ENCODE measurements at regions not wholly inside any gene's neighbourhood (a gene's known extent, or its start where the extent isn't known, plus 50 kb on each side); places are given as distances from the start of the nearest gene placed in this dataset.

DNA sequence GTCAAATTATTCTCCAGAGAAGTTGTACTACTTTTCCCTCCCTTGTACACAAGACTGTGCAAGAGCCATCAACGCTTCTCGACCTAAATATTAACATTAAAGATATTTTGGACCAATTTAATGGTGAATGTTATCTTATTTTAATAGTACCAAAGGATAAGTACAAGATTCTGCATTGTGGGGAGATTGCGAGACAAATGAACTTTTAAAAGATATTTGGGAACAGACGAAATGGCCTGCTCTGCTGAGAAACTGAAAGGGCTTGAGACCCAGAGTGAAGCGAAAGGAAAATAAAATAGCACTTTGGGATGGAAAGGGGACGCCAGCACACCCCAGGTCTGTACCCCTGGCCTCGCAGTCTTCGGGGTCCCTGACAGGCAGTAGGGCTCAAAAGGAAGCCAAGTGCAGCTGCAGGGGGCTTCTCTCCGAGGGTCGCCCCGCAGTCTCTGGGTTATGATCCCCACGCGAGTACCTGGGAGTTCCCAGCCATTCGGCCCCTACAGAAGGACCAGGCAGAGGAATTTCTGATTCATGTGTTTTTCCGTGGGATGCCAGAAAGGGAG, 97.6 kb upstream of the VGLL3 start:
- H3K36me3 ChIP-seq: no peaks in the 10 kb centered on the region
- TF ChIP-seq, protein P1, sequence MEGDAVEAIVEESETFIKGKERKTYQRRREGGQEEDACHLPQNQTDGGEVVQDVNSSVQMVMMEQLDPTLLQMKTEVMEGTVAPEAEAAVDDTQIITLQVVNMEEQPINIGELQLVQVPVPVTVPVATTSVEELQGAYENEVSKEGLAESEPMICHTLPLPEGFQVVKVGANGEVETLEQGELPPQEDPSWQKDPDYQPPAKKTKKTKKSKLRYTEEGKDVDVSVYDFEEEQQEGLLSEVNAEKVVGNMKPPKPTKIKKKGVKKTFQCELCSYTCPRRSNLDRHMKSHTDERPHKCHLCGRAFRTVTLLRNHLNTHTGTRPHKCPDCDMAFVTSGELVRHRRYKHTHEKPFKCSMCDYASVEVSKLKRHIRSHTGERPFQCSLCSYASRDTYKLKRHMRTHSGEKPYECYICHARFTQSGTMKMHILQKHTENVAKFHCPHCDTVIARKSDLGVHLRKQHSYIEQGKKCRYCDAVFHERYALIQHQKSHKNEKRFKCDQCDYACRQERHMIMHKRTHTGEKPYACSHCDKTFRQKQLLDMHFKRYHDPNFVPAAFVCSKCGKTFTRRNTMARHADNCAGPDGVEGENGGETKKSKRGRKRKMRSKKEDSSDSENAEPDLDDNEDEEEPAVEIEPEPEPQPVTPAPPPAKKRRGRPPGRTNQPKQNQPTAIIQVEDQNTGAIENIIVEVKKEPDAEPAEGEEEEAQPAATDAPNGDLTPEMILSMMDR (IDR thresholded peaks at IDR 0.05; ENCODE audit: borderline replicate concordance): no peak
- intact Hi-C loops (cut with micrococcal nuclease): no loop called here
- H3K4me3 ChIP-seq: peak overlapping the region; percentile 70
- DNase-seq: no peak
- peaks cover 11% of the 10 kb centered on the region for H3K4me1 ChIP-seq
- peaks cover 6% of the 10 kb centered on the region for H3K9me3 ChIP-seq (replicated peaks)
- peaks cover 10% of the 10 kb centered on the region for H3K27me3 ChIP-seq (ENCODE audit: low read depth)
- peak overlapping the region; percentile 85 for H3K27ac ChIP-seq (replicated peaks)

DNA sequence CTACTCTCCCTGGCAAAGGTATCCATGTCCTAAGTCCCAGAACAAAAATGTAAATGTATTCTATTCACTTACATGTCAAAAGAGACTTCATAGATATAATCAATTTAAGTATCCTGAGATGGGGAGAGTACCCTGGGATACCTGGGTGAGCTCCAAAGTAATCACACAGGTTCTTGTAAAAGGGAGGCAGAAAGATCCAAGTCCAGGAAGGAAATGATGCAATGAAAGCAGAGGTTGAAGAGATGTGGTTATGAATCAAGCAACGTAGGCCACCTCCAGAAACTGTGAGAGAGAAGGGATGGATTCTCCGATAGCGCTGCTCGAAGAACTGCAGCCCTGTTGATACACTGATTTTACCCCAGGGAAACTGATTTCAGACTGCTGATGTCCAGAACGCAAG, 93.9 kb upstream of the VGLL3 start:
- intact Hi-C loops (cut with micrococcal nuclease): loop anchor here (5.0 kb wide), 1 partner anchor 308 kb away; no protein-coding TSS in a partner anchor
- Histone ChIP-seq H3K27ac (replicated peaks) (no peak overlapping the region), H3K4me1 (peaks cover 11% of the 10 kb centered on the region), H3K9me3 (replicated peaks) (no peaks in the 10 kb centered on the region), H3K4me3 (no peak overlapping the region), H3K36me3 (no peaks in the 10 kb centered on the region), H3K27me3 (ENCODE audit: low read depth) (peaks cover 10% of the 10 kb centered on the region)
- DNase-seq: no peak
- TF ChIP-seq, protein P1 (IDR thresholded peaks at IDR 0.05; ENCODE audit: borderline replicate concordance): no peak

DNA sequence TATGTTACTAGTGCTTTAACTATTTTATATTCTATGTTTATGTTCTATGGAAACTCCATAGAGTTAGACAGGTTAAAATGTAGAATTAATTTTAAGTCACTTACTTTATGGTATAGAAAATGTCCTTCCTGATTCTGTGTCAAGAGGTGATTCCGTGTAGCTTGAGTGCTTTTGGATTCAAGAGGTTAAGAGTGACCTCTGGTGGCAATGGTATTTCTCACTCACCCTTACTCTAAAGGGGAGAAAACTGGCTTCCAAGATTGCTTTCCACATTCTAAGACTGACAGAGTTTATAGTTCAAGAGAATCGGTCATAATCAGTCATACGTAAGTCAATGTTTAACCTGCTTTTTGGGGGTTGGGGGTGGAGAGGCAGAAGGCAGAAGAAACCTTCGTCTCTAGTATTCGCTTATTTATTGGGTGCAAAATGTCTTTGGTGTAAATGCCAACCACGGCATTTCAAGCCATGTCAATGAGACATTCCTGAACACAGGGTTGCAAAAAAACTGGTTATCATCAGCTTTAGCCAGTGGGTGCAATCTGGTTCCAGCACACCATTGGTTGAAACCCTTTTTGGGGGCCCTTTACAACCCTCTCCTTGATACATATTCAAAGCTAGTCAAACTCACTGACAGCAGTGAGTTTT, 92.0 kb upstream of the VGLL3 start:
- no peaks in the 10 kb centered on the region for H3K4me1 ChIP-seq
- no peak for DNase-seq
- intact Hi-C loops (cut with micrococcal nuclease): loop anchor here (5.0 kb wide), 1 partner anchor 306 kb away; no protein-coding TSS in a partner anchor
- TF ChIP-seq, protein P1 (IDR thresholded peaks at IDR 0.05; ENCODE audit: borderline replicate concordance): peak; percentile 60
- H3K27me3 ChIP-seq (ENCODE audit: low read depth): no peaks in the 10 kb centered on the region
- H3K27ac ChIP-seq (replicated peaks): no peak overlapping the region
- no peaks in the 10 kb centered on the region for H3K9me3 ChIP-seq (replicated peaks)
- no peaks in the 10 kb centered on the region for H3K36me3 ChIP-seq
- no peak overlapping the region for H3K4me3 ChIP-seq

DNA sequence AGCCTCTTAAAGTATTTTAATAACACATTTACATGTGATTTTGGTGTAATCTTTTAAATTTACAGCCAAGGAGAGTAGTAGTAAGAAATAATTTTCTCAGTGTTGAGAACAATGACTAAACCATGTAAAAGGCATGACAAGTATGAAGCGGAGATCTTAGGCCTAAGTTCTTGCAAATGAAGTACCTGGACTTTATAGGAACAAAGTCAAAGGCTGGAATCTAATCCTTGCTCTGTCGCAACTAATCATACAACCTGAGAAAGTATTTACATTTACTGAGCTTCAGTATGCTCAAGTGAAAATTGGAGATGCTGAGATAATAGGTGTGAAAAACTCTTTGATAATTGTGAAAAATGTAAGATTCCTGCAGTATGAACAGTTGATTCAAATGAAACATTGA, 86.4 kb upstream of the VGLL3 start:
- no peak overlapping the region for H3K27ac ChIP-seq (replicated peaks)
- intact Hi-C loops (cut with micrococcal nuclease): no loop called here
- H3K4me1 ChIP-seq: no peaks in the 10 kb centered on the region
- no peaks in the 10 kb centered on the region for H3K9me3 ChIP-seq (replicated peaks)
- H3K27me3 ChIP-seq (ENCODE audit: low read depth): no peaks in the 10 kb centered on the region
- H3K36me3 ChIP-seq: no peaks in the 10 kb centered on the region
- no peak overlapping the region for H3K4me3 ChIP-seq
- TF ChIP-seq, protein P1 (IDR thresholded peaks at IDR 0.05; ENCODE audit: borderline replicate concordance): no peak
- DNase-seq: no peak

DNA sequence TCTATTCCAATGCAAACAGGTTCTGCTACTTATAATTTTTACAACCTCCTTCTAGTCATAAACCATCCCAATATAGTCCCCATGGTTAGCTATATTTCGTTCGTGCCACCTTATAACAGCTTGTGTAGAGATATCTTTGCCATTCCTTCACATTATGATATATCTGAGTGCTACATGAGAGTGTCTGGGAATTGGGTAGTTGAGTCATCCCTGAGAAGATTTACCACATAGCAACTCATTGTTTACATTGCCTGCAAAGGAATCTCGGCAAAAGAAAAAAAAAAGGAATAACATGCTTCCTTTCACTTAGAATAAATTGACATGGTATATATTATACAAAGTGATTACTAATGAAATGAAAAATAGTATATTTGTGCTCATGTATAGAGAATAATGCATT, 86.0 kb upstream of the VGLL3 start:
- DNase-seq: no peak
- intact Hi-C loops (cut with micrococcal nuclease): no loop called here

More for the DNA sequence above, 86.0 kb upstream of the VGLL3 start:
- no peak overlapping the region for H3K4me3 ChIP-seq
- no peaks in the 10 kb centered on the region for H3K9me3 ChIP-seq (replicated peaks)
- H3K4me1 ChIP-seq: no peaks in the 10 kb centered on the region
- TF ChIP-seq, protein P1 (IDR thresholded peaks at IDR 0.05; ENCODE audit: borderline replicate concordance): no peak
- no peak overlapping the region for H3K27ac ChIP-seq (replicated peaks)
- H3K36me3 ChIP-seq: no peaks in the 10 kb centered on the region
- H3K27me3 ChIP-seq (ENCODE audit: low read depth): no peaks in the 10 kb centered on the region

All from left ventricle myocardium inferior (tissue), 1 donor.